Midbrain (tissue), 1 donor: ENCODE measurements at regions not wholly inside any gene's neighbourhood (a gene's known extent, or its start where the extent isn't known, plus 50 kb on each side); places are given as distances from the start of the nearest gene placed in this dataset.
A peak's percentile ranks its signal among the peaks of the same experiment; 100 is the strongest.
"Not testable (repeated sequence)": the region's sequence is repeated elsewhere in the genome, so short reads cannot be mapped to it uniquely, and the experiment has no call there.

Source experiments
- DNase-seq: peaks from one replicate; lab custom pipeline; 2025; lab: John Stamatoyannopoulos, UW

DNA sequence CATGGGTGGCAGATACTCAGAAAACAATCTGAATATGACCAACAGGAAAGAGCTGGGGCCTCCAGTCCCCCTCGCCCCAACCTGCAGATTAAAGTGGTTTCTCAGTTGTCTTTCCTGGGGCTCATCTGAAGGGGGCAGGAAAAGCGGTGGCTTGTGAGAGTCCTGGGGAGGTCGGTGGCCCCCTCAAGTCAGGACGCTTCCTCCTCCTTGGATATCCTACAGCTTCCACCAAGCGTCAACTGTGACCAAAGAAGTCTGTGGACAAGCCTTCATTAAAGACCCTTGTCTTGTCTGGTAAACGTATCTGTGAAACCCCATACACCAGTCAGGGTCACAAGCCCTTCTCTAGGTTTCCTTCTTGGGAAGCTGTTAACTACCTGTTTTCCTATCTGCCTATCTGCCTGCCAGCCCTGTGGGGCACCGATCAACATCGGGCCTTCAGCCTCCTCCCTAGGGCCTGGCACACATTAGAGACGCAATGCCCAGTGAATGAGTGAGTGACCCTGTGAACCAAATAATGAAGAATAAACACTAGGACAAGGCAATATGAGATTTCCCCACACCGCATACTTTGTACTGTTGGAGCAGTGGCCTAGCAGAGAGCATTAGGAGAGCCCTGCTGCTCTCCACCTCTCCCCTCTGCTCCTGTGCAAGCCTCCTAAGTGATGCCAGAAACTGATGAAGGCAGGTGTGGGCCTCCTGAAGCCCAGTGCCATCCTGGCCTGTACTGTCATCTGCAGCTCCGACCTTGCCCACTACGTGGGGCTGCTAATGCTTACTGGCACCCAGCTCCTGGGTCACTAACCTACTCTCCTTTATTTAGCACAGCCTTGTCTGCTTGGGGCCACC lies 1317.8 kb downstream of the UQCRFS1 start:
- DNase-seq = no peak

DNA sequence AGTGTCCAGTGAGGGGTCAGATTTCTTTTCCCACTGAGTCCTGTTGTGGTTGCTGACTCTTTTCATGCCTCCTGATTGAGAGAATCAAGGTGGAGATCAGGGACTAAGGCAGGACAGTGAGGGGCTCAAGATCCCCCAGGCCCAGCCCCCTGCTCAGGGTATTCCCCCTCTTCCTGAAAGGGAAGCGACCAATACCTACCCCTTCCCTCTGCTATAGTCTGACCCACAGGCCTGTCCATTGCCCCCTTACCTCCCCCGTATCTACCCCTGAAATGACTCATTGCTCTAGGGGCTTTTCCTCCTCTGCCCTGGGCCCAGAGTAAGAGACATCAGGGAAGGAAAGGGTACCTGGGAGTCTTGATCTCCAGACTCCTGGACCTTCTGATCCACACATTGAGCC lies 1320.5 kb downstream of the UQCRFS1 start:
- DNase-seq = no peak

DNA sequence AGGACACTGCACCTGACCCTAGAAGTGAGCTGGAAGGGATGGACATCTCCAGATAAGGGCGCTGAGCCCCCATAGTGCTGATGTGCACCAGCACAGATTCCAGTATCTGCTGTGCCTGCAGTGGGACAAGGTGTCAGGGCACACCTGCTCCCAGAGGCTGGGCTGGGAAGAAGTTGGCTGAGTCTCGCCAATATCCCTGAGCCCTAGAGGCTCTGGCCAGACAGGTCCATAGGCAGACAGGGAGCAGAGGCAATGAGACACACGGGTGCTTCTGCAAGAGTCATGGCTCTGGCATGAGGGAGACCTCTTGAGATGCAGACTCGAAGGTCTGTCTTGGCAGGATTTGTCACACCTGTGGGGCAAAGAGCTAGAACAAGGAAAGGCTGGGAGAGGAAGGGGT lies 1321.5 kb downstream of the UQCRFS1 start:
- DNase-seq = no peak

DNA sequence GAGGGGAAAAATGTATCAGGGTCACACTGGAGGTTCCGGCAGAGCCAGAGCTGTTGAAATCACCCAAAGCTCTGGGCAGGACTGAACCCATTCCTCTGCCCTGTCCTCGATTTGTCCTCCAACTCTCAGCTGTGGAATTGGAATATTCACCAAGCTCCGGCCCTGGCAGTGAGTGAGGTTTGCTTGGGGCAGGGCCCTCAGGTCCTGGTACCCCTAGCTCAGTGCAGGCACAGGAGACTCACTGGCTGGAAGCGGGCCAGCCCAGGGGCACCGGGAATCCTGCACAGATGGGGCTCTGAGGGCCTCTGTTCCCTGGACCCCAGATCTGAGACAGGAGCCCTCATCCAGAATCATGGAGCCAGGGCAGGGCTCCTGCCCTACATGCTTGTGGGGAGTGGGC lies 1322.3 kb downstream of the UQCRFS1 start:
- no peak for DNase-seq

DNA sequence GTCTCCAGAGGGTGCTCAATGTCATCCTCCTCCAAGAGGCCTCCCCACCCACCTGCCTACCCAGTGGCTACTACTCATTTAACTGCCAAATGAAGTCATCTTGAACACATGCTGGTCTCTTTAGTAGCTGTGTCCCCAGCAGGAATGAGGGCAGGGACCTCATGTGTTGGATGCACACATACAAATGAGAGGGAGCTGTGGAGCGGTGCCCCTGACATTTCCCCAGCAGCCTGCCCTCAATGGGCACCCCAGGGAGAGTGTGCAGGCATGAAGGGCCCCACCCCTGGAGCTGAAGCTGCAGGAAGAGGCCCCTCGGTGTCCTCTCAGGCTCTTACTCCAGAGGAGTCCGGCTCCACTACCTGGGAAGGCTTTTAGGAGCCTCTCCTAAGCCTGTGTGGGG lies 1322.7 kb downstream of the UQCRFS1 start:
- DNase-seq = no peak

DNA sequence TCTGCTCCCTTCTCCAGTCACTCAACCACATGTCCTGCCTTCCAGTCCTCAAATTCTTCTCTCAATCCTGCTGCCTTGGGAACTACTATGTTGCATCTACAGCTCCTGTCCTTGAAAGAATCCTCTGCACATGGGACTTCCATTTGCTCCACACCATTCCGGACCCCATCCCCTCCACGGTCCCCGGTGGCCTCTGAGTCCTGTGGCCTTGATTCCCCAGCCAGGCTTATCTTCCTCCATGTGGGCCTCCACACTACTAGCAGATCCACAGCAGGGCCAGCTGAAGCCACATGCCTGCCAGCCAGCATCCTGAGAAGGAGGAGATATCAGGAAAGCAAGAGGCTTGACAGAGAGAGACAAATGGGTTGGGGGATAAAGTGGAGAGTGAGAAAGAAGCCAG lies 1323.8 kb downstream of the UQCRFS1 start:
- DNase-seq = no peak

DNA sequence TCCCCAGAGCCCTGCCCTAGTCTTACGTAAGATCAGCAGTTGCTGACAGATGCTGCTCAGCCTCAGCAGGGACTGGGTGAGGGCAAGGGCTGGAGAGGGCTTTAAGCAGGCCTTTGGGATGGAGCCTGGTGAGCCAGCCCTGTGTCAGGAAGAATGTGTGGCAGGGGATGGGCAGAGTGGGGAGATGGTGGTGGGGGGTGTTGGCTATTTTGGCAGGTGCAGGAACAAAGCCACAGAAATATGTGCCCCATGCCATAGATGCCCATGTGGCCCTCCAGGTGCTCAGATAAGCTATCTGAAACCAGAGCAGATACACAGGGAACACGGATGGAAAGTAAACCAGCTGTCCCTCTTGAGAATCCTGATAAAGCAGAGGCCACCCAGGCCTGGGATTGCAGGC lies 1325.0 kb downstream of the UQCRFS1 start:
- DNase-seq = no peak

DNA sequence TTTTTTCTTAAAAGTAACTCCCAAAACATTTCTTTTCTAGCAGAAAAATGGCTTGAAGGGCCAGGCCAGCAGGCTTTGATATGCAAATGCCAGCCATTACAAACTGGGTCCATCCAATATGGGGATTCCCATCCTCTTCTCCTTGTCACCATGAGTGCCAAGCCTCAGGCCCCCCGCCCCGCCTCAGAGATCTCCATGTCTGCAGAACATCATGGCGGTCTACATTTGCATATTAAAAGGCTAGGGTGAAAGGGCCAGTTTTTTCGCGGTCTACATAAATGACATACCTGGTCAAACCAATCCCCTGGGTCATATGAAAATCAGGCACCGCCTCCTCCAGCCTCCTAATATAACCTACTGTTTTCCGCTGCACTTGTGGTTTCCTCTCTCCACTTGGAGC lies 1327.6 kb downstream of the UQCRFS1 start:
- DNase-seq = no peak

DNA sequence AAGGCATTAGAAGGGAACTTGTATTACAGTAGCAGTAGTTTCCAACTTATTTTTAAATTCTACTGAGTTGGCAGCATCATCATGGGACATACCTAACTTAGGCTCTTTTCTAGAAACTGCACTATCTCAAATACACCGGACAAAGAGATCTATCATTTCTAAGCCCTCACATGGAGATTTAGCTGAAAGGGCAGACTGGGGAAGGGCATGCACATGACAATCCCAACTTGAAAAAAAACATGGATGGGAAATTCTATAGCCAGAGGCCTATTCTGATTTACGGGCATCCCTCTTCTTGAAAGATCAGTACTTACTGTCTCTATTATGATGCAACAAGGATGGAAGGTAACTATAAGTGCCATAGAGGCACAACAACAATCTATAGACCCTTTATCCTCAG lies 1328.6 kb downstream of the UQCRFS1 start:
- DNase-seq = no peak

DNA sequence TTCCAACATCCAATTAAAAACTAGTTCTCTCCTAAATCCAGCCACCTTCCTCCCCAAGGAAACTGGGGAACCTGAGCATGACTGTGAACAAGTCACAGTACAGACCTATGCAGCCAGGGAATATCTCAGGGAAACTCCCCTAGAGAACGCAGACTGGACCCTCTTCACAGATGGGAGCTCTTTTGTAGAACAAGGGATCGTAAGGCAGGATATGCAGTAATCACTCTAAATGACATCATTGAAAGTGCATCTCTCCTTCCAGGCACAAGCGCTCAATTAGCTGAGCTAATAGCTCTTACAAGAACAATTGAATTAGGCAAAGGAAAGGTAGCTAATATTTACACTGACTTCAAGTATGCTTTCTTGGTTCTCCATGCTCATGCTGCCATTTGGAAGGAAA lies 1331.7 kb downstream of the UQCRFS1 start:
- DNase-seq = no peak

DNA sequence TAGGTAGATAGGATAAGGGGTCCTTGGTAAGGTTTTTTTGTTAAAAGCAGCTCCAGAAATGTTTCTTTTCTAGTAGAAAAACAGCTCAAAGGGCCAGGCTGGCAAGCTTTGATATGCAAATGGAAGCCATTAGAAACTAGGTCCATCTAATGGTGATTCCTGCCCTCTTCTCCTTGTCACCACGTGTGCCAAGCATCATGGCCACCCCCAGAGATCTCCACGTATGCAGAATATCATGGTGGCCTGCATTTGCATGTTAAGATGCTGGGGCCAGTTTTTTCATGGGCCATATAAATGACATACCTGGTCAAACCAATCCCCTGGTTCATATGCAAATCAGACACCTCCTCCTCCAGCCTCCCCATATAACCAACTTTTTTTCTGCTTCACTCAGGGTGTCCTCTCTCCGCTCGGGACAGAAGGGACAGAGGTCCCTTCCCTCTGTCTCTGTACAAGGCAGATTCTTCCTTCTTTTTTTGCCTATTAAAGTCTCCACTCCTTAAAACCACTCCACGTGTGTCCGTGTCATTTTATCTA lies 1335.9 kb downstream of the UQCRFS1 start:
- DNase-seq = no peak

DNA sequence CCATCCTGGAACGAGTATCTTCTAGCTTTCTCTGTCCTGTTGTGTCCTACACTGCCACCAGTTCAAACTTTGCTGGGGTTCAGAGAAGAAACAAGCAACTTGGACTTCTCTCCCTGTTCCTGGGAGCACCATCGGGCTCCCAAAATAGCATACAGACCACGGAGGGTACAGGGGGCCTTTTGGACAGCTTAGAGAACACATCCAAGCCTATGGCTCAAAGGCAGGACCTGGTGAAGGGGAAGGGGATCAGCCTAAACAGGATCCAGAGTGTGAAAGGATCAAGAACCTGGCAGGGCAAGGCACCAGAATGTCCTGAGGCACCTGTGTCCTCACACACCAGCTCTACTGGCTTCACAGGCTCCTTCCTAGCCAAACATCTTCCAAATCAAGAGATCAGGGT lies 1336.5 kb downstream of the UQCRFS1 start:
- no peak for DNase-seq

DNA sequence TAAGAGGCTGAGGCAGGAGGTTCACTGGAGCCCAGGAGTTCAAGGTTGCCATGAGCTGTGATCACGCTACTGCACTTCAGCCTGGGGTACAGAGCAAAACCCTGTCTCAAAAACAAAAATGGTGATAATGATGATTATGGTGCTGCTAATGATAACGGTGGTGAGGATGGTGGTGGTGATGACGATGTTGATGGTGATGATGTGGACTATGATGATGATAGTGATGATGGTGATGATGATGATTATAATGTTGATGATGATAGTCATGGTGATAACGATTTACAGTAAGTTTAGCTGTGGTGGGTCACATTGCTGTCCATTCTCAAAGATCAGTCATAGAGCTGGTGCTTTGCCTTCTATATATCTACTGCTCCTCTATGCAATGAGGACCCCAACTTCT lies 1340.6 kb downstream of the UQCRFS1 start:
- no peak for DNase-seq

DNA sequence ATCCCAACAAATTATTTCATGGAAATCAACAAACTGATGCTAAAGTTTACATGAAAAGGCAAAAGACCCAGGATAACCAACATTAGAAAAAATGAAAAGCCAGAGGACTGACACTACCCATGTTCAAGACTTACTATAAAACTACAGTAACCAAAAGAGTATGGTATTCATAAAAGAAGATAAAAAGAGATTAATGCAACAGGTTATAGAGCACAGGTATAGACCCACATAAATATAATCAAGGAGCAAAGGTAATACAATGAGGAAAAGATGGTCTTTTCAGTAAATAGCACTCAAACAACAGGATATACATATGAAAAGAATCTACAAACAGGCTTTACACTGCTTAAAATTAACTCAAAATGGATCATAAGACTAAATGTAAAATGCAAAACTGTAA lies 1342.7 kb downstream of the UQCRFS1 start:
- no peak for DNase-seq

DNA sequence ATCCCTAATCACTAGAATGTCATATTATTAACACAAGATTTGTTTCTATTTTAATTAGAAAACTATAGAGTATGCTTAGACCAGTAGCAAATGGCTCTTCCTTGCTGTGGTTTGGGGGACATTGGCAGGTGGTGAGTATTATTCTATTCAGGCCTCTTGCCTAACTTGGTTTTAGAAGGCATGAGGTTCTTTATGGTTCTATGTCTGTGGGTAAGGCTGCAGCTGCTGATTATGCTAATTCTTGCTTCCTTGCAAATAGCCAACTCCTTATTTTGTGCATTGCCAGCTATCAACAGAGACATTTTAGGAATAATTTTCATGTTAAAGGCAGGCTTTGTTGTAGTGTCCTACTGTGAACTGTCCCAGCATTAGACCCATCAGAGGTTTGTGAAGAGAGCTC lies 1344.9 kb downstream of the UQCRFS1 start:
- peak; percentile 1 for DNase-seq

DNA sequence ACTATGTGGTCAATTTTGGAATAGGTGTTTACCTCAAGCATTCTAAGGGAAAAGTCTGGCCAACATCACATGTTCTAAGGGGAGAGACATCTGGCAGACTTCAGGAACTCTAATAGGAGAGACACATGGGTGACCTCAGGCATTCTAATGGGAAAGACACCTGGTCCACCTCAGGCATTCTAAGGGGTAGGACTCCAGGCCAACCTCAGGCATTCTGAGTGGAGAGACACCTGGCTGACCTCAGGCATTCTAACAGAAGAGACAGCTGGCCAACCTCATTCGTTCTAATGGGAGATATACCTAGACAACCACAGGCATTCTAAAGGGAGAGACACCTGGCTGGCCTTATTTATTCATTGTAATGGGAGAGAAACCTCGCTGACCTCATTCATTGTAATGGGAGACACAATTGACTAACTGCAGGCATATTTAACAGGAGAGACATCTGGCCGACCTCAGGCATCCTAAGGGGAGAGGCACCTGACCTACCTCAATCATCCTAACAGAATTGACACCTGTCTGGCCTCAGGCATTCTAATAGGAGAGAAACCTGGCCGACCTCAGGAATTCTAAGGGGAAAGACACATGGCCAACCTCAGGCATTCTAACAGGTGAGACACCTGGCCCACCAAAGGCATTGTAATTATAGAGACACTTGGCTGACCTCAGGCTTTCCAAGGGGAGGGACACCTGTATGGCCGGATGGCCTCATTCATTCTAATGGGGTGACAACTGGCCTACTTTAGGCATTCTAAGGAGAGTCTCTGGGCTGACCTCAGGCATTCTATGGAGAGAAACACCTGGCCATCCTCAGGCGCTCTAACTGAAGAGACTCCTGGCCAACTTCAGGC lies 1346.8 kb downstream of the UQCRFS1 start:
- DNase-seq = no peak

DNA sequence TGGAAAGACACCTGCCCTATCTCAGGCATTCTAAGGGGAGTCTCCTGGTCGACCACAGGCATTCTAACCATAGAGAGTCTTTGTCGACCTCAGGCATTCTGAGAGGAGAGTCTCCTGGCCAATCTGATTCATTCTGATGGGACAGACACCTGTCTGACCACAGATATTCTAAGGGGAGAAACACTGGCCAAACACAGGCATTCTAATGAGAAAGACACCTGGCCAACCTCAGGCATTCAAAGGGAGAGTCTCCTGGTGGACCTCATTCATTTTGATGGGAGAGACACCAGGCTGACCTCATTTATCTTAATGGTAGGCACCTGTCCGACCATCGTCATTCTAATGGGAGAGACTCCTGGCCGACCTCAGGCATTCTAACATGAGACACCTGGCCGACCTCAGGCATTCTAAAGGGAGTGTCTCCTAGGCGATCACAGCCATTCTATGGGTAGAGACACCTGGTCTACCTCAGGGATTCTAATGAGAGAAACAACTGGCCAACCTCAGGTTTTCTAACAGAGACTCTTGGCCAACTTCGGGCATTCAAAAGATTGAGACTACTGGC lies 1351.5 kb downstream of the UQCRFS1 start:
- no peak for DNase-seq

DNA sequence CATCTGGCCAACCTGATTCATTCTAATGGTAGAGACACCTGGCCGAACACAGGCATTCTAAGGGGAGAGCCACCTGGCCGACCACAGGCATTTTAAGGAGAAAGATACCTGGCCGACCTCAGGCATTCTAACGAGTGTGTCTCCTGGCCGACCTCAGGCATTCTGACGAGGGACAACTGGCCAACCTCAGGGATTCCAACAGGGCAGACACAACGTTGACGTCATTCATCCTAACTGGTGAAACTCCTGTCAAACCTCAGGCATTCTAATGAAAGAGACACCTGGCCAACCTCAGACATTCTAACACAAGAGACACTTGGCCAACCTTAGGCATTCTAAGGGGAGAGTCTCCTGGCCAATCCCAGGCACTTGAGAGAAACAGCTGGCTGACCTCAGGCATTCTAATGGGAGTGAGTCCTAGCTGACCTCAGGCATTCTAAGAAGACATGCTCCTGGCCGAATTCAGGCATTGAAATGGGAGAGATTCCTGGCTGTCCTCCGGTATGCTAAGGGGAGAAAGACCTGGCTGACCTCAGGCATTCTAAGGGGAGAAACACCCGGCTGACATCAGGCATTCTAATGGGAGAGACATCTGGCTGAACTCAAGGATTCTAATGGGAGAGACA lies 1352.5 kb downstream of the UQCRFS1 start:
- DNase-seq = no peak

DNA sequence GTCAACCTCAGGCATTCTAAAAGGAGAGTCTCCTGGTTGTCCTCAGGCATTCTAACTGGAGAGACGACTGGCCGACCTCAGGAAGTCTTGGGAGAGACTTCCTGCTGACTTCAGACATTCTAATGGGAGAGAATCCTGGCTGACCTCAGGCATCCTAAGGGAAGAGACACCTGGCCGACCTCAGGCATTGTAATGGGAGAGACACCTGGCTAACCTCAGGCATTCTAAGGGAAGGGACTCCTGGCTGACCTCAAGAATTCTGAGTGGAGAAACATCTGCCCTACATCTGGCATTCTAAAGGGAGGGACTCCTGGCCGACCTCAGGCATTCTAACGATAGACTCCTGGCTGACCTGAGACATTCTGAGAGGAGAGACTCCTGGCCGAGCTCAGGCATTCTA lies 1353.3 kb downstream of the UQCRFS1 start:
- DNase-seq = no peak

DNA sequence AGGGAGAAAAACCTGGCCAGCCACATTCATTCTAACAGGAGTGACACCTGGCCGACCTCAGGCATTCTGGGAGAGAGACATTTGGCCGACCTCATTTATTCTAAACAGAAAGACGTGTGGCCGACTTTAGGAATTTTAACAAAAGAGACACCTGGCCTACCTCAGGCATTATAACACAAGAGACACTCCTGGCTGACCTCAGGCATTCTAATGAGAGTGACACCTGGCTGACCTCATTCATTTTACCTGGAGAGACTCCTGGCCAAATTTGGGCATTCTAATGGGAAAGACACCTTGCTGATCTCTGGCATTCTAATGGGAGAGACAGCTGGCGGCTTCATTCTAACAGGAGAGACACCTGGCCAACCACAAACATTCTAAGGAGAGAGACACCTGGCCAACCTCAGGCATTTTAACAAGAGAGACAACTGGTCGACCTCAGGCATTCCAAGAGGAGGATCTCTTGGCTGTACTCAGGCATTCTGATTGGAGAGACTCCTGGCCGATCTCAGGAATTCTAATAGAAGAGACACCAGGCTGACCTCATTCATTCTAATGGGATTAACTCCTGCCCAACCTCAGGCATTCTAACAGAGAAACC lies 1353.9 kb downstream of the UQCRFS1 start:
- DNase-seq = no peak

DNA sequence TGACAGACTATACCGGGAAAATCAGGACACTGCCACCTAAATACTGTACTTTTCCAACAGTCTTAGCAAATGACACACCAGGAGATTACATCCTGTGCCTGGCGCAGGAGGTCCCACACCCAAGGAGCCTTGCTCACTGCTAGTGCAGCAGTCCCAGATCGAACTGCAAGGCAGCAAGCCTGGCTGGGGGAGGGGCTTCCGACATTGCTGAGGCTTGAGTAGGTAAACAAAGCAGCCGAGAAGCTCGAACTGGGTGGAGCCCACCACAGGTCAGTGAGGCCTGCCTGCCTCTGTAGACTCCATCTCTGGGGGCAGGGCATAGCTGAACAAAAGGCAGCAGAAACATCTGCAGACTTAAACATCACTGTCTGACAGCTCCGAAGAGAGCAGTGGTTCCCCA lies 1360.0 kb downstream of the UQCRFS1 start:
- not testable (repeated sequence) for DNase-seq

DNA sequence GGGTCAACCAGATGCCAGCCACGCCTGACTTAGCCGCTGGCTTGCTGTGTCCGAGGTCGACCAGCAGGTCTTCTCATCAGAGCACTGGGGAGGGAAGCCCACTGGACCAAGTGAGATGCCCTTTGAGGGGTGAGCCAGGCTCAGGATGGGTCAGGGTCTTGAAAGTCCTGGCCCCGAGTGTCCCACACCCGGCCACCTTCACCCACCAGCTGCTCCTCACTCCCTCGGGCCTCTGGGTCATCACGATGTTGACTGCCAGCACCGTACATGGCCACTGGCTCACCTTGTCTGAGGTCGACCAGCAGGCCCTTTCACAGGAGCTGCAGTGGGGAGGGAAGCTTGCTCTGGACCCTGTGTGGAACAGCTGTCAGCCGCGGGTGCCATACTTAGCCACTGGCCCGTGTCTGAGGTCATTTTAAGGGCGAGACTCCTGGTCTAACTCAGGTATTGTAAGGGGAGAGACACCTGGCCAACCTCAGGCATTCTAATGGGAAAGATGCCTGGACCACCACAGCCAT lies 1361.3 kb downstream of the UQCRFS1 start:
- no peak for DNase-seq
